Mucosa of rectum (tissue), 2 donors: ENCODE measurements at regions not wholly inside any gene's neighbourhood (a gene's known extent, or its start where the extent isn't known, plus 50 kb on each side); places are given as distances from the start of the nearest gene placed in this dataset.

Experiments
- H3K27ac ChIP-seq, 2 donors: one replicate each; pipeline ENCODE4 v1.7.0; 2013; ENCODE audit warnings: inconsistent platforms in 2 of 2, low read depth in 2 of 2, low read length in 2 of 2
- H3K27me3 ChIP-seq, 2 donors: one replicate each; pipeline ENCODE4 v1.7.0; 2013; ENCODE audit warnings: low read length in 2 of 2; ENCODE audit not compliant: control insufficient read depth in 2 of 2, insufficient read depth in 2 of 2
- H3K36me3 ChIP-seq, 2 donors: one replicate each; pipeline ENCODE4 v1.7.0; 2013; ENCODE audit warnings: low read length in 2 of 2; ENCODE audit not compliant: control insufficient read depth in 2 of 2, insufficient read depth in 2 of 2
- H3K4me1 ChIP-seq, 2 donors: one replicate each; pipeline ENCODE4 v1.7.0; 2013; ENCODE audit warnings: low read length in 2 of 2, mild to moderate bottlenecking in 1 of 2; ENCODE audit not compliant: control insufficient read depth in 2 of 2, insufficient read depth in 2 of 2
- H3K4me3 ChIP-seq, 2 donors: one replicate each; pipeline ENCODE4 v1.7.0; 2013; ENCODE audit warnings: low read length in 2 of 2
- H3K9ac ChIP-seq, 2 donors: one replicate each; pipeline ENCODE4 v1.7.0; 2013; ENCODE audit warnings: low read length in 2 of 2, low read depth in 1 of 2, mild to moderate bottlenecking in 1 of 2
- H3K9me3 ChIP-seq, 2 donors: one replicate each; pipeline ENCODE4 v1.7.0; 2013; ENCODE audit warnings: low read length in 2 of 2; ENCODE audit not compliant: control insufficient read depth in 2 of 2
- donor health status: healthy.
- donor health status: Normal muscosa, but diverticular disease.

DNA sequence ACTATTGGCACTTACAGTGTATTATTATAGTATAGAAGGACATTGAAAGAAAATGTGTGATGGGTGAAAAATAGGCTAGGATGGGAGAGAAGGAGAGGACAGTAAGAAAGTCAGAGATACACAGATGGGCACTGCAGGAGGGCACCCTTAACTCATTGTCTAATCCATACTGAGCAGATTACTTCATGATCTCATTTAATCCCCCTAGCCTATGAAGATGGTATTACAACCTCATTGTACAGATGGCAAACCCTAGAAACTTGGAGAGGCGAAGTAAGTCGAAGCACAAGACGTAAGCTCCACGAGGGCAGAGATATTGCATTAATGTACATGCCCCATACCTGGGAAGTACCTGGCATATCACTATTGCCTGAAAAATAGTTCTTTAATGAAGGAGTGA is 346.9 kb upstream of the DAB1 start:
- Histone ChIP-seq H3K4me3 (no peak overlapping the region), H3K27ac (no peak overlapping the region), H3K36me3 (no peaks in the 10 kb centered on the region), H3K9me3 (no peaks in the 10 kb centered on the region), H3K27me3 (no peaks in the 10 kb centered on the region), H3K9ac (no peak overlapping the region), H3K4me1 (no peaks in the 10 kb centered on the region)

DNA sequence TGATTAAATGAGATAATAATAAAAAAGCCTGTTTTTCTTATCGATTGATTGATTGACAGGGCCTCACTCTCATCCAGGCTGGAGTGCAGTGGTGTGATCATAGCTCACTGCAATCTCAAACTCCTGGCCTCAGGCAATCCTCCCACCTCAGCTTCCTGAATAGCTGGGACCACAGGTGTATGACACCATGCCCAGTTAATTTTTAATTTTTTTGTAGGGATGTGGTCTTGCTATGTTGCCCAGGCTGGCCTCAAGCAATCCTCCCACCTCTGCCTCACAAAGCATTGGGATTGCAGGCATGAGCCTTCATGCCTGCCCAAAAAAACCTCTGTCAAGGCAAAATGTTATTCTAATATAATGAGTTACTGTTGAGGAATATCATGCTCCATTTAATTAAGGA is 346.4 kb upstream of the DAB1 start:
- no peaks in the 10 kb centered on the region for H3K36me3 ChIP-seq
- H3K9me3 ChIP-seq, result no peaks in the 10 kb centered on the region
- no peaks in the 10 kb centered on the region for H3K4me1 ChIP-seq
- H3K27me3 ChIP-seq, result no peaks in the 10 kb centered on the region
- no peak overlapping the region for H3K27ac ChIP-seq
- H3K9ac ChIP-seq, result no peak overlapping the region
- no peak overlapping the region for H3K4me3 ChIP-seq

DNA sequence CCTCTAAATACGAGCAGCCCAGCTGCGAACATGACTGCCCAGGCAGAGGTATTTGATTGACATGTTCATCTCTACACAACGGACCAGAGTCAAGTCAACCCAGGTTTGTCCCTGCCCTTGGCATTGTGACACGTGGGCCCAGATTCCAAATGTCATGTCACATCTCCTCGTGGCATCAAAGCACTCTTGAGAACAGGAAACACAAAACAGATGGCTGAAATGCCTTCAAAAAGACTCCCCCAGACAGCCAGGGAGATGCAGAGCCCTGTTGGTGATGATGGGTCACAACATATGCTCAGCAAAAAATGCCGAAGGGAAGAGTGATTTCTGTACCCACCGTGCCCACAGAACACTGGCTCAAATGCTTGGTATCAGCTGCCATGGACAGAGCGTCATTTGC is 337.8 kb upstream of the DAB1 start:
- no peak overlapping the region for H3K4me3 ChIP-seq
- no peaks in the 10 kb centered on the region for H3K4me1 ChIP-seq
- no peaks in the 10 kb centered on the region for H3K9me3 ChIP-seq
- H3K9ac ChIP-seq, result no peak overlapping the region
- no peaks in the 10 kb centered on the region for H3K36me3 ChIP-seq
- no peak overlapping the region for H3K27ac ChIP-seq
- H3K27me3 ChIP-seq, result no peaks in the 10 kb centered on the region

DNA sequence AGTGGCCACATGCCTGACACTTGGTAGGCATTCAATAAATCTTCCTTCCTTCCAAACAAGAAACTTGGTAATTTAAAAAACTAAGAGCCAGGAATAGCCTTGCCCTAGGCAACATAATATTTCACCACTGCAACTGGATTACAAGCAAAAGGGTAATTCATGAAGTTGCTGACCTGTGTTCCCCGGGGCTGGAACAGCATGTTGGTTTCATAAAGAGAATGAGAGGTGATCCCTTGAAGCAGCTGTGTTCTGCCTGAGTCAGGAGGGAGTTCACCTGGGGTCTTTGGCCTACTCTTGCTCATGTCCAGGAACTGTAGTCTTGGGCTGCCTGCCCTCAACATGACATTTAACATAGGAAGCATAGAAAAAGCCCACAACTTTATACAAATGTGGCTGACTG is 329.0 kb upstream of the DAB1 start:
- Histone ChIP-seq H3K36me3 (no peaks in the 10 kb centered on the region), H3K4me3 (no peak overlapping the region)

DNA sequence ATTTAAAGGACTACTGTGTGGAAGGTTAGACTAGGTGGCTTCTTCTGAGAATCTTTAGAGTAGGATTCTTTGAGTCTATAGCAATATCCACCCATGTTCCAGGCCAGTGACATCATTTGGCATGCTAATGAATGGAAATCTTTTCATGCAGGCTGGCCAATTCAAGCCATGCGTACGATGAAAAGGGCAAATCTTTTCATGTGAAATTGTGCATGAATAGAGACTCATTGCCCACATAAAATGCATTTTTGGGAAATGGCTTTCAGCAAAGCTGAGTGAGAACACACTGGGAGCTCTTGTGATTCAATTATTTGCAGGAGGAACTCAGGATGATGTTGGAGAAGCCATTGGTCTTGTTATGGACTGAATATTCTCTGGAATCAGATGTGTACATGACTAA is 324.9 kb upstream of the DAB1 start:
- Histone ChIP-seq H3K9ac (no peak overlapping the region), H3K27ac (no peak overlapping the region), H3K9me3 (no peaks in the 10 kb centered on the region), H3K4me1 (no peaks in the 10 kb centered on the region), H3K36me3 (no peaks in the 10 kb centered on the region), H3K27me3 (no peaks in the 10 kb centered on the region), H3K4me3 (no peak overlapping the region)

More for the DNA sequence above, 329.0 kb upstream of the DAB1 start:
- Histone ChIP-seq H3K27me3 (no peaks in the 10 kb centered on the region), H3K27ac (no peak overlapping the region), H3K4me1 (no peaks in the 10 kb centered on the region), H3K9ac (no peak overlapping the region), H3K9me3 (no peaks in the 10 kb centered on the region)

DNA sequence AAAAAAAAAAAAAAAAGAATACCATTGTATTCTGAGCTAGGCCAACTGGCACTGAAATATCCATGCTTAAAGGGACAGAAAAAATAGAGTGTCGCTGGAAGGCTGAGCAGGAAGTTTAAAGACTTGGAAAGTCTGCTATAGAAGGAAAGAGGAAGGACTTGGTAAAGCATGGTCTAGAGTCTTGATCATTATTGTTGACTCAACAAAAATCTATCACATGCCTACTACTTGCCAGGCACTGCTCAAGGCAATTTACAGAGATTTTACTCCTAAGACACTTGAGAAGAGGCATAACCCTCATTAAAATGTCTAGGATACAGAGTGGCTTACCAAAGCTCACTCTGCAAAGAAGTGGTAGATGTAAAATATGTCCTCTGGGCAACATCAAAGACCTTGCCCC is 324.0 kb upstream of the DAB1 start:
- Histone ChIP-seq H3K27me3 (no peaks in the 10 kb centered on the region), H3K9ac (no peak overlapping the region), H3K27ac (no peak overlapping the region), H3K4me3 (no peak overlapping the region), H3K36me3 (no peaks in the 10 kb centered on the region), H3K9me3 (no peaks in the 10 kb centered on the region), H3K4me1 (no peaks in the 10 kb centered on the region)

DNA sequence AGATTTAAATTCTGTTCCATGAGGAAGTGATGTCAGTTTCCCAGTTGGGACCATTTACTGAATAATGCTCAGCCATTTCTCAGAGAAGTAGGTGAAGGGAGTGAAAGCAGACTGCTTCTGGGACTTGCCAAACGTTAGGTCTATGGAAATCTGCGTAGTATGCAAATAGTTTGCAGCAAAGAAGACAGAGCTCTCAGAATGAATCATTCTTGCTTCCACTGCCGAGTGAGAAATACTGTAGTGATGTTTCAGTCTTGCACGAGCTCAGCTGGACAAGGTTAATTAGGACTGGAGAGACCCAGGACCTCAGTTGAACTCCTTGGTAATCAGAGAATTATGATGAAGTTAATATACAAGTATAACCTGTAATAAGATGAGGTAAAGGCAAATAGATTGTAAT is 317.7 kb upstream of the DAB1 start:
- H3K27me3 ChIP-seq, result no peaks in the 10 kb centered on the region
- no peak overlapping the region for H3K27ac ChIP-seq
- H3K36me3 ChIP-seq, result no peaks in the 10 kb centered on the region
- H3K9ac ChIP-seq, result no peak overlapping the region
- no peaks in the 10 kb centered on the region for H3K4me1 ChIP-seq
- no peaks in the 10 kb centered on the region for H3K9me3 ChIP-seq
- no peak overlapping the region for H3K4me3 ChIP-seq

DNA sequence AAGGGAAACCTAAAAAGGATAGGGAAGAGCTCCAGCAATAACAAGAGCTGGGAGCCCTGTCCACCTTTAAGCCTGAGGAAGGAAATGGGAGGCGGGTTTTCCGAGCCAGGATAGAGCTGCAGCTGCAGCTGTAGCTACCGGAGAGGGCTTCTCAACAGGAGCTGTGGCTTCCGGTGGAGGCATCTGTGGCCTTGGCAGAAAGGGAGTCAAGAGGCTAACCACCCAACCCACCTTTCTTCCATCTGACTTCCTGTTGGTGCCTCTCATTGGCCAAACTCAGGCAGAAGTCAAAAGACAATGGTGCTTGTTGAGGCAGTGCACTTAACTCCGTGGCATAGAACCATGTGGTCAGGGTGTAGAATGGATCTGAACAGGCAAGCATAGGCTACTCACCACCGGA is 313.1 kb upstream of the DAB1 start:
- Histone ChIP-seq H3K36me3 (no peaks in the 10 kb centered on the region), H3K9ac (no peak overlapping the region), H3K27me3 (no peaks in the 10 kb centered on the region), H3K27ac (no peak overlapping the region), H3K4me3 (no peak overlapping the region), H3K4me1 (no peaks in the 10 kb centered on the region), H3K9me3 (no peaks in the 10 kb centered on the region)

DNA sequence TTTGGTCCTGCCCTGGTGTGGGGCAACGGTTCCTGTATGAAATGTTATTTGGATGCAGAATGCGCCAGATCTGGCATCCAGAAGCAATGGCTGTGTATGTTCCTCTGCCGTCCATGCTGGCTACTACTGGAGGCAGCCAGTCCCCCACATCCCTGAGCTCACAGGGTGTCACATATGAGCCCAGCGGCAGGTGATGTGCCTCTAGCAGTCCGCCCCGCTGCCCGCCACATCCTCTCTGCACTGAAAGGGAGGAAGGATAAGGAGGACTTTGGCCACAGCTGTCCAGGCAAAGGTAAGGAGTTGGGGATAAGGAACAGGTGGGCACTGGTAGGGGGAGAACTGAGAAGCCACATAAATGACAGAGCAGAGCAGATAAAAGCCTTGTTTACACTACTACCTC is 305.3 kb upstream of the DAB1 start:
- Histone ChIP-seq H3K4me3 (no peak overlapping the region), H3K27me3 (no peaks in the 10 kb centered on the region), H3K4me1 (no peaks in the 10 kb centered on the region), H3K27ac (no peak overlapping the region), H3K9me3 (no peaks in the 10 kb centered on the region), H3K36me3 (no peaks in the 10 kb centered on the region), H3K9ac (no peak overlapping the region)

DNA sequence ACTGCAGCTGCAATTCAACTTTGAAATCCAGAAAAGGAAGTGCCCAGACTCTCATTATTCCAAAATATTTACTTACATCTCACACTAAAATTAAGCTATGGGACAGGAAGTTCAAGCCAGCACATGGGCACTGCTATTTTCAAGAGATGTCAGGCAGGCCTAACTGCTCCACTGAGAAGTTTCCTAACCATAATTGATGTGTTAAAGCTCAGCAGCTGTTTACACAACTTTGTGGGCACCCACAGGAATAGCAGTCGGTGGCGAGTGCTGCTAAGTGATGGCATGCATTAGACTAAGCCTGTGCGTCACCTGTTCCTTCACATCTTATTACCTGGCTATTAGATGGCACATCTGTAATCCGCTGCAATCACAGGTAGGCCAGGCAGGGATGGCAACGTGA is 303.3 kb upstream of the DAB1 start:
- H3K4me1 ChIP-seq, result no peaks in the 10 kb centered on the region
- no peak overlapping the region for H3K27ac ChIP-seq
- H3K9me3 ChIP-seq, result no peaks in the 10 kb centered on the region
- H3K36me3 ChIP-seq, result no peaks in the 10 kb centered on the region
- no peak overlapping the region for H3K4me3 ChIP-seq
- no peaks in the 10 kb centered on the region for H3K27me3 ChIP-seq
- H3K9ac ChIP-seq, result no peak overlapping the region

DNA sequence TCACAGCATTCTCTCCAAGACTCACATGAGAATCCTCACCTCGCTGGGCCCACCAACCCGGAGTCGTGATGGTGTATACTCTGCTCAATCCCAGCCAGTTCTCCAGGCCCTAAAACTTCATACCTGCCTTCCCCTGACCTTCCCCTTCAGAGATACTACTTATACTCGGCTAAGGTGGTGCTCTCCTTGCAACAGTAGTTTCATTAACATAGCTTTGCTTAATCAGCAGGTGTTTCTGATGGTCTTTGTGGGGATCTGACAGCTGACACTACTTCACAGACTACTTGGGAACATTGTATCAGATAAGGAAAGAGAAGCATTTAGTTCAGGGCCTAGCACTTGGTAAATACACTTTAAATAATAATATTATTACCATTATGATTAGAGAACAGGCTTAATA is 301.5 kb upstream of the DAB1 start:
- H3K27ac ChIP-seq, result no peak overlapping the region
- no peaks in the 10 kb centered on the region for H3K27me3 ChIP-seq
- no peaks in the 10 kb centered on the region for H3K9me3 ChIP-seq
- no peak overlapping the region for H3K4me3 ChIP-seq
- no peak overlapping the region for H3K9ac ChIP-seq
- no peaks in the 10 kb centered on the region for H3K4me1 ChIP-seq
- H3K36me3 ChIP-seq, result no peaks in the 10 kb centered on the region
